NCI-H82 treated with DMSO at 0.1 percent for 48 hours (cell line): ENCODE measurements at regions not wholly inside any gene's neighbourhood (a gene's known extent, or its start where the extent isn't known, plus 50 kb on each side); places are given as distances from the start of the nearest gene placed in this dataset.
"Not testable (repeated sequence)": the region's sequence is repeated elsewhere in the genome, so short reads cannot be mapped to it uniquely, and the experiment has no call there.

Source experiments
- DNase-seq: peaks from one replicate; lab custom pipeline; 2025; ENCODE audit not compliant: unreplicated experiment; lab: John Stamatoyannopoulos, UW

DNA sequence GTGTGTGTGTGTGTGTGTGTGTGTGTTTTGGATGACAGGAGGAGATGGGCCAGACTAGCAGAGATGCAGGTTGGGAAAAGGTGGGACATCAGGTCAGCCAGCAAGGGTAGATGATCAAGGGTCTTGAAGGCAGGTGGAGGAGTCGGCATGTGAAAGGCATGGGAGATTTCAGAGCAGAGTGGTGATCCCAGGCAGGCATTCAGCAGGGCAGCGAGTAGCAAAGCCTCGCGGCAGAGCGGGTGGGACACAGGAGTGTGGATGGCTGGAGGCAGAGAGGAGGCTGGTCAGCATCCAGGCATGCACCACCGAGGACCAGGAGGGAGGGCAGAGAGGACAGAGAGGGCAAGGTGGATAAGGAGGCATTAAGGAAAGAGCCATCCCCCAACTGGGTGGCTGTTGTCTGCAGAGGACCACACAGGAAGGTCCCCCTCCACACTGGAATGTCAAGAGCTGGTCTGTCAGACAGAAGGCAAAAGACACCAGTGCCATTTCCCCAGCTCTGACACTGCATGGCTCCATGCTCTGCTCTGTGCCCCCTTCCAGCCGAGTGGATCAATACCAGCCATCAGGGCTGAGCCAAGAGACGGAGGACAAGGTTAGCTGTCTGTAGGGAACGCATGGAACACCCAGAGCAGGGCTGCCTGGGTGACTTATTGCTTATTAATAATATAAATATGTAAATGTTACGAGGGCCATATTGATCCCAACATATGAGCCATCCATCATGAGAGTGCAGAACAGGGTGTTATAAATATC, 74.8 kb upstream of the RPL38 start:
- no peak for DNase-seq

DNA sequence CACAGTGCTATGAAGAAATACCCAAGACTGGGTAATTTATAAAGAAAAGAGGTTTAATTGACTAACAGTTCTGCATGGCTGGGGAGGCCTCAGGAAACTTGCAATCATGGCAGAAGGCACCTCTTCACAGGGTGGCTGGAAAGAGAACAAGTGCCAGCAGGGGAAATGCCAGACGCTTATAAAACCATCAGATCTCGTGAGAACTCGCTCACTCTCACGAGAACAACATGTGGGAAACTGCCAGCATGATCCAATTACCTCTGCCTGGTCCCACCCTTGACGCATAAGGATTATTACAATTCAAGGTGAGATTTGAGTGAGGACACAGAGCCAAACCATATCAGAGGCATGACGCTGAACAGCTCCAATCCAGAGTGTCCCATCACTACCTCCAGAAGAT, 73.7 kb upstream of the RPL38 start:
- DNase-seq, result peak; percentile 47

- DNase-seq, result no peak
Observed at GRCh38 chr17:74130276-74130675, 73.2 kb upstream of the RPL38 start.

GRCh38 chr17:74130841-74131240, 72.6 kb upstream of the RPL38 start:
- no peak for DNase-seq

GRCh38 chr17:74132354-74132753, 71.1 kb upstream of the RPL38 start:
- no peak for DNase-seq

DNA sequence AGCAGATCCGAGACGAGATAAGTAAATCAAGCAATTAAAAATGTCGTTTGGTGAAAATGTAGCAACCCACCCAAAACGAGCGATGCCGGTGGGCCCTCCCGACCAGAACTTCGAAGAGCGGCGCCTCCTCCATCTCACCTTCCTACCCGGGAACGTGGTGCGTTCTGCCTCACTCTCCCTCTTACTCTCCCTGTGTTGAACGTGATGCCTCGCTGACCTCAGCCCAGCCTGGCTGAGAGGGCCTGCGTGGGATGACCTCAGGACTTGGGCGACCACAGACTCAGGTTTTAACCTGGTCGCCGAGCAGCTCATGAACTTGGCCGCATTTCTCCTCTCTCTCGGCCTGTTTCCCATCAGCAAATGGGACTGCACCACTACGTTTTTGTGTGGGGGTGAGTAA, 69.7 kb upstream of the RPL38 start:
- DNase-seq, result no peak

GRCh38 chr17:74134234-74134633, 69.2 kb upstream of the RPL38 start:
- not testable (repeated sequence) for DNase-seq

DNA sequence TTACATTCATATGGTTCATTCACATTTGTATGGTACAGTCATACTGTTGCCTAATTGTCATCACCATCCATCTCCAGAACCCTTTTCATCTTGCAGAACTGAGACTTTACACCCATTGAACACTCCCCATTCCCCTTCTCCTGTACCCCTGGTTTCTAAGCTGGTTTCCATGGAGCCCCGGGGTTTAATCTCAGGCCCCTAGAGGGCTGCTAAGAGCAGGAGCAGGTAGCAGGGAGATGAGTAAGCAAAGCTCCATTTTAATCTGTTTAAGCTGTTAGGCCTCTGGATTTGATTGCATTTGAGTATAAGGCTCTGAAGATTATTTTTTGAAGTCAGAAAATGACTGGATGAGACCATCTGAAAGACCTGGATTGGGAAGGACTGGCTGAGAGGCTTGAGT, 68.5 kb upstream of the RPL38 start:
- peak; percentile 92 for DNase-seq

- DNase-seq, result peak; percentile 91
Observed at GRCh38 chr17:74135391-74136167, 67.9 kb upstream of the RPL38 start.

DNA sequence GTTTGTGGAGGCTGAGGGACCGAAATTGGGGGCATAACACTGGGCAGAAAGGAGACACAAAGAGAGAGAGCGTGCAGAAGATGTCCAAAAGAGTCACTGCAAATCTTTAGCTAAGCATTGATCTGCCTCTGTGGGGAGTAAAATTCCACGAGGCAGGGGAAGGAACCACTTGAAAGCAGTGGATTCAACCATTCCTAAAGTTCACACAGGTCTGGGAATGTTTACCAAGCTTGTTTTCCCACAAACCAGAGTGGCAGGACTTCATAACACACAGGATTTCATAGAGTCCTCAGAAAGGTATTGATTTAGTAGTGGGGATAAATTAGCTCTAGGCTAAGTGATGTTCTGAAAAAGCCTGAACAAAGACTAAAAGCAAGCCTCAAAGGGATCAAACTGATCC, 66.1 kb upstream of the RPL38 start:
- DNase-seq, result no peak

- no peak for DNase-seq
Observed at GRCh38 chr17:74139120-74139519, 64.4 kb upstream of the RPL38 start.

DNA sequence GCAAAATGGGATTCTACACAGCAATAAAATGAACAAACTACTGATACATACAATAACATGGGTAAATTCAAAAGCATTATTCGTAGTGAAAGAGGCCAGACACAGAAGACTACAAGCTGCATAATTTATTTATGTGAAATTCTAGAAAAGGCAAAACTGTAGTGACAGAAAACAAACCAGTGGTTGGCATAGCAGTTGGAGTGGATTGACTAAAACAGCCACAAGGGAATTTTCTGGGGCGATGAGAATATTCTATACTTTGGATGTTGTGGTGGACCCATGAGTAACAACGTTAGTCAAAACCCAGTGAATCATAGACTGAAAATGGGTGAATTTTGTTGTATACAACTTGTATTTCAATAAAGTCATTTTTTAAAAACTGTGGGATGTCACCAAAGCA, 63.2 kb upstream of the RPL38 start:
- DNase-seq, result no peak

GRCh38 chr17:74141612-74142011, 61.9 kb upstream of the RPL38 start:
- DNase-seq, result no peak

GRCh38 chr17:74143318-74143717, 60.2 kb upstream of the RPL38 start:
- DNase-seq, result not testable (repeated sequence)

DNA sequence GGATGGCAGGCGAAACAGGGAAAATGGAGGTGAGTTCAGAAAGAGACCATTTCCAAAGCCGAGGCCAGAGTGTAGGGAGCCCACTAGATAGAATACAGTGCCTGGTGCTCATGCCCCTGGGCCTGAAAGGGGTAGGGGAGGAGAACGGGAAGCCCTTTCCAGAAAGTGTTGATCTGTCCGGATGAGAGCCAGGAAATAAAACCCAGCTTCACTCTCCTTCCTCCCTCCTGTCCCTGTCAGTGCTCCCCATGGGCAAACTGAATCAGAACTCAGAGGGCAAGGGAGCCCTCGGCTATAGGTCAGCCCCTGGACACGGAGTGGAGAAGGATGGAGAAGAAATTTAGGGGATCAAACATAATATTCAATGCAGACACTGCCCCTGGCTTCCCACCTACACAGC, 57.7 kb upstream of the RPL38 start:
- no peak for DNase-seq

- DNase-seq, result peak; percentile 10
Observed at GRCh38 chr17:74146196-74146595, 57.3 kb upstream of the RPL38 start.

GRCh38 chr17:74147056-74147835, 56.2 kb upstream of the RPL38 start:
- peak; percentile 88 for DNase-seq

DNA sequence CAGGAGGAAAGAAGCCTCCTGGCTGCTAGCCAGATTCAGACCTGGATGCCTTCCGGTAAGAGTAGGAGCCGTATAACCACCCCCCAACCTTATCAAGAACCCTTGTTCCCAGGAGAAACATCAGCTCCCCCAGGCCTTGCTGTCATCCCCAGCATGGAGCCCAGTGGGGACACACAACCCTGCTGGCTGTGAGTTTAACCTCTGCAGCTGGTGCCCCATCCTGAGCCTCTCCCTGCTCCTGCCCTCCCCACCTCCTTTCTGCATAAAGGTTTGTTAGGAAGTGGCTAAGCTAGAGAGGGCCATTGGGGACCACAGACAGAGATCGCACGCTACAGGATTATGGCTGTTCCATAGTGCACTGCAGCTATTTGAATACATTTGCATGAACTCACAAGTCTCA, 55.5 kb upstream of the RPL38 start:
- DNase-seq, result no peak

GRCh38 chr17:74148446-74148845, 55.0 kb upstream of the RPL38 start:
- DNase-seq, result no peak

GRCh38 chr17:74148901-74149596, 54.4 kb upstream of the RPL38 start:
- no peak for DNase-seq
